ENCODE measurements at regions not wholly inside any gene's neighbourhood (a gene's known extent, or its start where the extent isn't known, plus 50 kb on each side); places are given as distances from the start of the nearest gene placed in this dataset.

- TF ChIP-seq CTCF (IDR thresholded peaks at IDR 0.05; ENCODE audit: extremely low read depth, insufficient read depth, missing control alignments): no peak
- DNase-seq (ENCODE audit: low spot score): no peak
- in situ Hi-C loops (cut with MboI; ENCODE audit: low pct_unique_long_range_greater_than_20kb, low sequenced_read_pairs, unreplicated experiment): no loop called here
These were observed 288.8 kb downstream of the NPIPA8 start for GRCh38 chr16:18047761-18048160.

- in situ Hi-C loops (cut with MboI; ENCODE audit: low pct_unique_long_range_greater_than_20kb, low sequenced_read_pairs, unreplicated experiment): no loop called here
- no peak for TF ChIP-seq CTCF (IDR thresholded peaks at IDR 0.05; ENCODE audit: extremely low read depth, insufficient read depth, missing control alignments)
- no peak for DNase-seq (ENCODE audit: low spot score)
These were observed 291.2 kb downstream of the NPIPA8 start for GRCh38 chr16:18045356-18045755.

- no peak for DNase-seq (ENCODE audit: low spot score)
- TF ChIP-seq CTCF (IDR thresholded peaks at IDR 0.05; ENCODE audit: extremely low read depth, insufficient read depth, missing control alignments): no peak
- in situ Hi-C loops (cut with MboI; ENCODE audit: low pct_unique_long_range_greater_than_20kb, low sequenced_read_pairs, unreplicated experiment): no loop called here
These were observed 294.4 kb downstream of the NPIPA8 start for GRCh38 chr16:18041864-18042834.

- in situ Hi-C loops (cut with MboI; ENCODE audit: low pct_unique_long_range_greater_than_20kb, low sequenced_read_pairs, unreplicated experiment): no loop called here
- DNase-seq (ENCODE audit: low spot score): no peak
- no peak for TF ChIP-seq CTCF (IDR thresholded peaks at IDR 0.05; ENCODE audit: extremely low read depth, insufficient read depth, missing control alignments)
These were observed 296.6 kb downstream of the NPIPA8 start for GRCh38 chr16:18039931-18040330.

- in situ Hi-C loops (cut with MboI; ENCODE audit: low pct_unique_long_range_greater_than_20kb, low sequenced_read_pairs, unreplicated experiment): no loop called here
- TF ChIP-seq CTCF (IDR thresholded peaks at IDR 0.05; ENCODE audit: extremely low read depth, insufficient read depth, missing control alignments): no peak
- no peak for DNase-seq (ENCODE audit: low spot score)
These were observed 299.5 kb downstream of the NPIPA8 start for GRCh38 chr16:18037051-18037450.

DNA sequence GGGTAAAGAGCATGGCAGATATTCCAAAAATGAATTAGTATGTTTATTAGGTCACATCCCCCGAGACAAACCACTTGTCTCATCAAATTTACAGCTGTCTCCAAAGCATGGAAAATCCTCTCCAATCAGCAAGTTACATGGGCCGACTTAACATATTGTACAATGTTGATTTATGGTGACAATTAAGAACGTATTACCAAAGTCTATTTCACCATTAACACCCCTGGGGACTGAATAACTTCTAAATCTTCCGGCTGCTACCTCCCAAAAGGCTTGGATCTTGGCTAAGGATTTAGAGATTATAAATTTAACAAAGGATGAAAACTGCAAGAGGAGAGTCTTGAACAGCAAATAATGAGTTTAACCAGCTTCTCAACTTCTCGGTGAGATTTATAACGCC, 311.9 kb downstream of the NPIPA8 start:
- DNase-seq (ENCODE audit: low spot score): no peak
- TF ChIP-seq CTCF (IDR thresholded peaks at IDR 0.05; ENCODE audit: extremely low read depth, insufficient read depth, missing control alignments): no peak

More for the DNA sequence above, 311.9 kb downstream of the NPIPA8 start:
- in situ Hi-C loops (cut with MboI; ENCODE audit: low pct_unique_long_range_greater_than_20kb, low sequenced_read_pairs, unreplicated experiment): no loop called here

Data from GM13977 (cell line).